Epithelial cell of proximal tubule (primary cell): ENCODE measurements at regions not wholly inside any gene's neighbourhood (a gene's known extent, or its start where the extent isn't known, plus 50 kb on each side); places are given as distances from the start of the nearest gene placed in this dataset.

Experiments
- DNase-seq: peaks from one replicate; pipeline ENCODE4 v3.0.0-alpha.2; 2011; ENCODE audit warnings: low read depth
- H3K4me3 ChIP-seq: 2 replicates; pipeline ENCODE4 v1.5.1; 2011; ENCODE audit warnings: low read depth, mild to moderate bottlenecking, low read length
- TF ChIP-seq, protein P1 (sequence below): conservative IDR thresholded peaks from 2 replicates; pipeline ENCODE4 v1.5.1; 2012; ENCODE audit warnings: low read depth, mild to moderate bottlenecking, low read length

DNA sequence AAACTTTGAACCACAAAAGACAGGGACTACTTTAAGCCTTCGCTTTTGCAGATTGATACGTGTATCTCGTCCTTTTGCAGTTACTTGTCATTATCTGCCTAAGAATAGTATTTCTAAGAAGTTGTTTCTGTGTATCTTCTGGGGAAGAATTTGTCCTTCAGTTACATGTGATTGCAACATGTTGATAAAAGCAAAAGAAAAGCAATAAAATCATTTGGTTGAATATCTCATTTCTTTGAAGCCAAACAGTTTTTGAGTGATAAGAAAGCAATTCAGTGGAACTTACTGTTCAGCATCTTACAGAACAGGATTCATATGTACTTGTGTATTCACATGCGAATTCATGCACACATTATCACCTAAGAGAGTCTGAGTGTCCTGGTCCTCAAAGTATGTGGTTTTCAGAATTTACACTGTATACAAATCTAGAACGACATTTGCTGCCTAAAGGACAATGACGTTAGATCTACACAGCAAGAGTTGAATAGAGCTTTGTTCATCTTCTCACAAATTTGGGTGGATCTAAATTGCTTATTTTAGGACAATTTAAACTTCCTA is 66.7 kb upstream of the MRPS6 start:
- DNase-seq: no peak
- TF ChIP-seq, protein P1, sequence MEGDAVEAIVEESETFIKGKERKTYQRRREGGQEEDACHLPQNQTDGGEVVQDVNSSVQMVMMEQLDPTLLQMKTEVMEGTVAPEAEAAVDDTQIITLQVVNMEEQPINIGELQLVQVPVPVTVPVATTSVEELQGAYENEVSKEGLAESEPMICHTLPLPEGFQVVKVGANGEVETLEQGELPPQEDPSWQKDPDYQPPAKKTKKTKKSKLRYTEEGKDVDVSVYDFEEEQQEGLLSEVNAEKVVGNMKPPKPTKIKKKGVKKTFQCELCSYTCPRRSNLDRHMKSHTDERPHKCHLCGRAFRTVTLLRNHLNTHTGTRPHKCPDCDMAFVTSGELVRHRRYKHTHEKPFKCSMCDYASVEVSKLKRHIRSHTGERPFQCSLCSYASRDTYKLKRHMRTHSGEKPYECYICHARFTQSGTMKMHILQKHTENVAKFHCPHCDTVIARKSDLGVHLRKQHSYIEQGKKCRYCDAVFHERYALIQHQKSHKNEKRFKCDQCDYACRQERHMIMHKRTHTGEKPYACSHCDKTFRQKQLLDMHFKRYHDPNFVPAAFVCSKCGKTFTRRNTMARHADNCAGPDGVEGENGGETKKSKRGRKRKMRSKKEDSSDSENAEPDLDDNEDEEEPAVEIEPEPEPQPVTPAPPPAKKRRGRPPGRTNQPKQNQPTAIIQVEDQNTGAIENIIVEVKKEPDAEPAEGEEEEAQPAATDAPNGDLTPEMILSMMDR: no peak
- H3K4me3 ChIP-seq: no peak overlapping the region

DNA sequence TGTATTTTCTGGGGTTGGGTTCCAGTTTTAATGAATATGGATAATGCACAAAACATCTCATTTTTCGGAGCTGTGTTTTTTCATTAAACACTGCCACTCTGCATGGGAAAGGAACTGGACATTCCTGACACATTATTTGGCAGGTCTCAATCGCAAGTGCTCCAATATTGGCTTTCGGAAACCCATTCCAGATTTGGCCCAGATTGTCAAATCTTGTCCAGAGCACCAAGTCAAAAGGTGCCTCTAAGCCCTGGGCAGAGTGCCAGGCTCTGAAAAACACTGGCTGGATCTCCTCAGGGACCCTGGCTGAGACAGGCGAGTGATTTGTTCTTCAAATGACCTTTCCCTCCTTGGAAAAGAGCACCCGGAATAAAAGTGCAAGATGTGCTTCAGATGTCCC is 68.4 kb upstream of the MRPS6 start:
- no peak overlapping the region for H3K4me3 ChIP-seq
- DNase-seq: no peak
- TF ChIP-seq, protein P1: no peak

DNA sequence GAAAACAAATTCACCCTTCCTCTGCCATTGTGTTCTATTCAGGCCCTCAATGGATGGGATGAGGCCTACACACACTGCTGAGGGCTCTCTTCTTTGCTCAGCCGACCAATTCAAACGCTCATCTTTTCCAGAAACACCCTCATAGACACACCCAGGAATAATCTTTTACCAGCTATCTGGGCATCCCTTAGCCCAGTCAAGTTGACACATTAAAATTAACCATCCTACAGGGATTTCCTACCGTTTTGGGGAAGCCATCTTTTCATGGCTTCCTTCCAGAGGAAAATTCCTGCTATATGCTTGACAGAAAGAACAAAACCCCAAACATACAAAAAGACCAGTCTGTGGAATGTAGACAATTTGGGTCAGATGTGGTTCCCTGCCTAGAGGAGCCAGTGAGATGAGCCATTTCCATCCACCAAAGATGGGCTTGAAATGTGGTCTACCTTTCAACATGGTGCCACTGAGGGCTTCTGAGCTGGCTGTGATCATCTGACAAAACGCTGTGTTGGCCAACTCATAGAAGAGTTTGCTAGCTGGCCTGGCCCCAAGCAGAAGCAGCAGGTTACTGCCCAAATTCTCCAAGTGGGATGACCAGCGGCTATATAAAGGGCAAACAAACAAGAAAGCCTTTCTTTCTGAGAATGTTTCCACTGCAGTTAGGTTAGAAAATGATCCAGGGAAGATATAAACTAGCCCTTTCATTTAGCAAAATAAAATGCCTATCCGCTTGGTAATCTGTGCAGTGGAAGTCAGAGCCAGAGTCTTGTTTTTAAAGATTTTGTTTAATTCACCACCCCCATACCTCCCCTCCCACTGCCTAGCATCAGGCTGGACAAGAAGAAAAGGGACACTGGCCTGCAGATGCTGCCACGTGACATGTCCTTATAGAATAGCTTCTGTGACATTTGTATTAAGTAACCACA is 69.1 kb upstream of the MRPS6 start:
- TF ChIP-seq, protein P1: no peak
- no peak overlapping the region for H3K4me3 ChIP-seq
- no peak for DNase-seq

DNA sequence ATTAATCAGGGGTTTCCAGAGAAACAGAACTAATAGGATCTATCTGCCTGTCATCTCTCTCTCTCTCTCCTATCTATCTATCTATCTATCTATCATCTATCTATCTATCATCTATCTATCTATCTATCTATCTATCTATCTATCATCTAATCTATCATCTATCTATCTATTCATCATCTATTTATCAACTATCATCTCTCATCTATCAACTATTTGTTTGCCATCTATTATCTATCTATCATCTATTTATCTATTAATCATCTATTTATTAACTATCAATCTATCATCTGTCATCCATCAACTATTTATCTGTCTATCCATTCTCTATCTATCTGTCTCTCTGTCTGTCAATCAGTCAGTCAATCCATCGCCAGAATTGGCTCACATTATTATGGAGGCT is 70.0 kb upstream of the MRPS6 start:
- TF ChIP-seq, protein P1: no peak
- no peak overlapping the region for H3K4me3 ChIP-seq
- DNase-seq: no peak

DNA sequence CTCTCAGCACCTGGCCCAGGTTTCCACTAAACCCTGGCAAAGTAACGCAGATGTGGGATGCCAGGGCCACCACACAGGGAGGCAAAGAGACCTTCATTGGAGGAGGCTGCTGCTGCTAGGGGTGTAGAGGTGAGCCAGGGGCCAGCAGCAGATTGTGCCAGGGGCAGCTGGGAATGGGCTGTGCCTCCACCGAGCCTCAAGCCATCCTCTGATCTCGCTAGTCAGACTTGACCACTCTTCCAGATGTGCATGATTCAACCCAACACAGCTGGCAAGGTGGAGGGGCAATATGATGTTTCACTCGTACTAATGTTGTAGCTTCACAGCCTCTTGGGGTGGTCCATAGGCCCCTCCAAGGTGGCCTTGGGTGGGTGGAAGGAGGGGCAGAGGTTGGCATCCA is 73.0 kb upstream of the MRPS6 start:
- H3K4me3 ChIP-seq: no peak overlapping the region
- DNase-seq: no peak
- TF ChIP-seq, protein P1: no peak

DNA sequence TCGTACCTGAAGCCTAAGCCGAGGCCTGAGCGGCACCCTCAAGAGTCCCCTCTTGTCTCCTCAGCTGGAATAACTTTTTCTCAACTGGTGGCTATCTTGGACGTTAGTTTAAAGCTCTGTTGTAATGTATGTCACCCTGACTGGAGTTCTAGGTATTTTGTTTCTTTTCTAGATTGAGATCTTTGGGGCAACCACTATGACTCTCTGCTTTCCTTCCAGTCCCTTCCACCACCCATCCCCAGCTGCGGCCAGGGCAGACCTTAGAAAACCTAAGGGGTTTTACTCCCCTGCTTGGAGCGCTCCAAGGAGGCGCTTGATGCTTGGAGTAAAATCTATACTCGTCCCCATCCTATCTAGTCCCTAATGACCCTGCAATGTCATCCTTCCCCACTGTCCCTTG is 74.6 kb upstream of the MRPS6 start:
- TF ChIP-seq, protein P1: no peak
- no peak overlapping the region for H3K4me3 ChIP-seq
- no peak for DNase-seq
